ENCODE measurements at regions not wholly inside any gene's neighbourhood (a gene's known extent, or its start where the extent isn't known, plus 50 kb on each side); places are given as distances from the start of the nearest gene placed in this dataset.

- TF ChIP-seq, protein P1, sequence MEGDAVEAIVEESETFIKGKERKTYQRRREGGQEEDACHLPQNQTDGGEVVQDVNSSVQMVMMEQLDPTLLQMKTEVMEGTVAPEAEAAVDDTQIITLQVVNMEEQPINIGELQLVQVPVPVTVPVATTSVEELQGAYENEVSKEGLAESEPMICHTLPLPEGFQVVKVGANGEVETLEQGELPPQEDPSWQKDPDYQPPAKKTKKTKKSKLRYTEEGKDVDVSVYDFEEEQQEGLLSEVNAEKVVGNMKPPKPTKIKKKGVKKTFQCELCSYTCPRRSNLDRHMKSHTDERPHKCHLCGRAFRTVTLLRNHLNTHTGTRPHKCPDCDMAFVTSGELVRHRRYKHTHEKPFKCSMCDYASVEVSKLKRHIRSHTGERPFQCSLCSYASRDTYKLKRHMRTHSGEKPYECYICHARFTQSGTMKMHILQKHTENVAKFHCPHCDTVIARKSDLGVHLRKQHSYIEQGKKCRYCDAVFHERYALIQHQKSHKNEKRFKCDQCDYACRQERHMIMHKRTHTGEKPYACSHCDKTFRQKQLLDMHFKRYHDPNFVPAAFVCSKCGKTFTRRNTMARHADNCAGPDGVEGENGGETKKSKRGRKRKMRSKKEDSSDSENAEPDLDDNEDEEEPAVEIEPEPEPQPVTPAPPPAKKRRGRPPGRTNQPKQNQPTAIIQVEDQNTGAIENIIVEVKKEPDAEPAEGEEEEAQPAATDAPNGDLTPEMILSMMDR (optimal IDR thresholded peaks at IDR 0.05 in 1 of 3, IDR thresholded peaks at IDR 0.05 in 1 of 3, conservative IDR thresholded peaks at IDR 0.05 in 1 of 3; ENCODE audit: extremely low read depth in 1 of 3, insufficient read depth in 2 of 3, low read length in 3 of 3) = no peak
- no peak for TF ChIP-seq EZH2 (IDR thresholded peaks at IDR 0.05; ENCODE audit: low read length)
Measured at GRCh38 chr3:132229641-132230040, 87.6 kb upstream of the ACP3 start.

All from keratinocyte (primary cell).